HepG2 (cell line): ENCODE measurements at regions not wholly inside any gene's neighbourhood (a gene's known extent, or its start where the extent isn't known, plus 50 kb on each side); places are given as distances from the start of the nearest gene placed in this dataset.

Experiments used
- ATAC-seq: fragments of 200-7000 bp; cut with Tn5 transposase; 3 replicates; pipeline ENCODE4 v1.9.1; 2020; ENCODE audit warnings: mild to moderate bottlenecking, moderate library complexity
- BruUV-seq: library from RNA; stranded (reverse); fragments of 400-500 nt; replicated peaks from 2 replicates; lab custom pipeline; 2021; lab: Mats Ljungman, UMichigan
- CTCF ChIA-PET: fragments of 300-600 bp; formaldehyde crosslinking; extraction: SDS; loops from one replicate; lab custom pipeline; 2021; ENCODE audit warnings: low total read pairs, inconsistent platforms, low intra/inter-chr PET ratio; lab: Yijun Ruan, JAX
- POLR2A ChIA-PET: fragments of 350-600 bp; sonication (Branson Sonifier 250); formaldehyde crosslinking; loops from one replicate; lab custom pipeline; 2020; ENCODE audit warnings: antibody characterized with exemption, inconsistent platforms; lab: Yijun Ruan, JAX
- DNase-seq: peaks from one replicate; pipeline ENCODE4 v3.0.0-alpha.2; 2015; ENCODE audit warnings: low spot score
- FAIRE-seq: peaks from 3 replicates; lab custom pipeline; 2011; peaks lifted over from hg19 to GRCh38; lab: Jason Lieb, UNC
- H2AFZ ChIP-seq: one replicate; pipeline ENCODE4 v1.6.1; 2011; ENCODE audit warnings: low read length, inconsistent platforms
- H3K27ac ChIP-seq: fragments of 300-600 bp; 3 replicates; pipeline ENCODE4 v1.8.0; 2011; ENCODE audit warnings: mixed run types, mild to moderate bottlenecking, mixed read lengths, low read length, inconsistent platforms; ENCODE audit not compliant: insufficient read depth; ENCODE audit errors: extremely low read length
- H3K27me3 ChIP-seq, 2 experiments: fragments of 200-600 bp in 1 of 2; 2 replicates in 1 of 2; 3 replicates in 1 of 2; pipeline versions ENCODE4 v1.6.0 to v1.8.0; 2011; ENCODE audit warnings: low read length in 2 of 2, mild to moderate bottlenecking in 2 of 2, moderate library complexity in 2 of 2, inconsistent platforms in 1 of 2; ENCODE audit not compliant: insufficient read depth in 2 of 2, control insufficient read depth in 1 of 2
- H3K36me3 ChIP-seq, 2 experiments: fragments of 200-600 bp in 1 of 2; replicated peaks in 1 of 2; 2 replicates in 1 of 2; 3 replicates in 1 of 2; pipeline versions ENCODE4 v1.5.1 to v1.8.0; 2011; ENCODE audit warnings: low read length in 2 of 2, inconsistent platforms in 1 of 2; ENCODE audit not compliant: insufficient read depth in 2 of 2, control insufficient read depth in 1 of 2
- H3K4me1 ChIP-seq: 2 replicates; pipeline ENCODE4 v1.5.1; 2012; ENCODE audit warnings: low read length, inconsistent platforms; ENCODE audit not compliant: insufficient read depth
- H3K4me2 ChIP-seq: 2 replicates; pipeline ENCODE4 v1.6.0; 2011; ENCODE audit warnings: low read depth, low read length, inconsistent platforms
- H3K4me3 ChIP-seq, 3 experiments: fragments of 200-600 bp in 1 of 3; sonication (generic), shearing (Covaris generic) in 1 of 3; replicated peaks in 1 of 3; 2 replicates each; pipeline ENCODE4 v1.5.1; 2011 to 2016; ENCODE audit warnings: low read length in 3 of 3, inconsistent platforms in 2 of 3, low read depth in 2 of 3, mild to moderate bottlenecking in 2 of 3, control low read depth in 1 of 3, mixed read lengths in 1 of 3; ENCODE audit not compliant: insufficient read depth in 1 of 3
- H3K79me2 ChIP-seq: one replicate; pipeline ENCODE4 v1.6.1; 2011; ENCODE audit warnings: low read length, inconsistent platforms; ENCODE audit not compliant: insufficient read depth
- H3K9ac ChIP-seq: 2 replicates; pipeline ENCODE4 v1.6.0; 2011; ENCODE audit warnings: mild to moderate bottlenecking, low read depth, low read length, inconsistent platforms; ENCODE audit not compliant: insufficient read depth
- H3K9me3 ChIP-seq: 2 replicates; pipeline ENCODE4 v1.5.1; 2012; ENCODE audit warnings: mild to moderate bottlenecking, low read length
- H4K20me1 ChIP-seq: 2 replicates; pipeline ENCODE4 v1.6.0; 2011; ENCODE audit warnings: inconsistent platforms, mild to moderate bottlenecking, low read length, moderate library complexity; ENCODE audit not compliant: insufficient read depth
- AKAP8 ChIP-seq: sonication (generic); formaldehyde crosslinking; IDR thresholded peaks from 2 replicates; pipeline ENCODE4 v1.5.1; 2020; ENCODE audit warnings: mild to moderate bottlenecking, missing genetic modification reagents
- ARNTL ChIP-seq: sonication (generic); formaldehyde crosslinking; IDR thresholded peaks from 2 replicates; pipeline ENCODE4 v1.4.0; 2020; ENCODE audit warnings: mild to moderate bottlenecking, missing genetic modification reagents
- CCDC6 ChIP-seq: sonication (generic); formaldehyde crosslinking; IDR thresholded peaks from 2 replicates; pipeline ENCODE4 v1.8.1; 2022; ENCODE audit warnings: mild to moderate bottlenecking, missing genetic modification reagents, moderate library complexity
- CEBPB ChIP-seq: IDR thresholded peaks from 2 replicates; pipeline ENCODE4 v1.6.1; 2011; ENCODE audit warnings: low read depth, low read length, improper control_type of control experiment, borderline replicate concordance
- DZIP1 ChIP-seq: sonication (generic); formaldehyde crosslinking; IDR thresholded peaks from 2 replicates; pipeline ENCODE4 v1.5.0; 2020; ENCODE audit warnings: mild to moderate bottlenecking, missing genetic modification reagents
- ETV6 ChIP-seq: sonication (generic); formaldehyde crosslinking; conservative IDR thresholded peaks from 2 replicates; pipeline ENCODE4 v1.4.0; 2020; ENCODE audit warnings: missing genetic modification reagents
- FOXK1 ChIP-seq: sonication (generic); formaldehyde crosslinking; IDR thresholded peaks from 2 replicates; pipeline ENCODE4 v1.4.0; 2020; ENCODE audit warnings: low read depth, missing genetic modification reagents, borderline replicate concordance
- HDAC6 ChIP-seq: fragments of 200-600 bp; sonication (generic); IDR thresholded peaks from 2 replicates; pipeline ENCODE4 v1.7.0; 2017; ENCODE audit warnings: mild to moderate bottlenecking, antibody characterized with exemption, low read length, low read depth
- HOMEZ ChIP-seq: IDR thresholded peaks from 2 replicates; pipeline ENCODE4 v1.6.1; 2016; ENCODE audit warnings: low read depth
- IRF2 ChIP-seq: IDR thresholded peaks from 2 replicates; pipeline ENCODE4 v1.6.1; 2018; ENCODE audit warnings: missing genetic modification reagents, missing compliant biosample characterization
- JUND ChIP-seq: sonication (generic); formaldehyde crosslinking; IDR thresholded peaks from 2 replicates; pipeline ENCODE4 v1.8.0; 2022; ENCODE audit warnings: mild to moderate bottlenecking, missing genetic modification reagents
- NR0B2 ChIP-seq: sonication (generic); formaldehyde crosslinking; IDR thresholded peaks from 2 replicates; pipeline ENCODE4 v1.4.0; 2020; ENCODE audit warnings: mild to moderate bottlenecking, missing genetic modification reagents
- RFXAP ChIP-seq: sonication (generic); formaldehyde crosslinking; IDR thresholded peaks from 2 replicates; pipeline ENCODE4 v1.4.0; 2020; ENCODE audit warnings: missing genetic modification reagents, borderline replicate concordance
- SALL2 ChIP-seq: sonication (generic); formaldehyde crosslinking; IDR thresholded peaks from 2 replicates; pipeline ENCODE4 v1.8.1; 2023; ENCODE audit warnings: mild to moderate bottlenecking, missing genetic modification reagents, inconsistent platforms
- YEATS4 ChIP-seq: sonication (generic); formaldehyde crosslinking; IDR thresholded peaks from 2 replicates; pipeline ENCODE4 v1.4.0; 2020; ENCODE audit warnings: missing genetic modification reagents, borderline replicate concordance
- ZNF230 ChIP-seq: sonication (generic); formaldehyde crosslinking; IDR thresholded peaks from 2 replicates; pipeline ENCODE4 v1.4.0; 2020; ENCODE audit warnings: mild to moderate bottlenecking, missing genetic modification reagents
- ZNF607 ChIP-seq: sonication (generic); formaldehyde crosslinking; IDR thresholded peaks from 2 replicates; pipeline ENCODE4 v1.5.1; 2020; ENCODE audit warnings: missing genetic modification reagents, mild to moderate bottlenecking, borderline replicate concordance
- ZNF724P ChIP-seq: sonication (generic); formaldehyde crosslinking; IDR thresholded peaks from 2 replicates; pipeline ENCODE4 v1.8.0; 2022; ENCODE audit warnings: missing genetic modification reagents, borderline replicate concordance
- ZNF800 ChIP-seq: sonication (generic); formaldehyde crosslinking; IDR thresholded peaks from 2 replicates; pipeline ENCODE4 v1.4.0; 2020; ENCODE audit warnings: missing genetic modification reagents
- WGBS: methylation state at CpG from one replicate; pipeline ENCODE4 v1.1.6; 2017; ENCODE audit warnings: low lambda C conversion rate; 5-methylcytosine and 5-hydroxymethylcytosine counted together
- in situ Hi-C: cut with HindIII; loops from 2 replicates; pipeline ENCODE4 v1.10.0; 2017; ENCODE audit warnings: low pct_unique_long_range_greater_than_20kb; ENCODE audit not compliant: extremely low pct_ligation_motif_present
- intact Hi-C: fragments of 100-400 bp; cut with micrococcal nuclease; formaldehyde crosslinking; loops from one replicate; pipeline ENCODE4 v1.10.0; 2022; ENCODE audit not compliant: unreplicated experiment

- TF ChIP-seq DZIP1 (CRISPR knock-in tag) = no peak
- no peak for TF ChIP-seq CCDC6
- no peak for TF ChIP-seq JUND (CRISPR knock-in tag)
- no peak for TF ChIP-seq HOMEZ (CRISPR knock-in tag)
Observed at GRCh38 chr4:173777421-173777820, 247.4 kb upstream of the HAND2 start (continued).

GRCh38 chr4:173769568-173769967, 239.5 kb upstream of the HAND2 start:
- intact Hi-C loops = no loop called here
- BruUV-seq = no TSS peak
- H2AFZ ChIP-seq = no peak overlapping the region
- POLR2A ChIA-PET = no interaction called here
- ATAC-seq (no peak), FAIRE-seq (no peak), DNase-seq (no peak)
- in situ Hi-C loops = no loop called here
- 27% methylated on average over 1 of the region's 1 CpG for WGBS
- no peaks in the 10 kb centered on the region for H3K4me1 ChIP-seq
- H3K27me3 ChIP-seq = no peaks in the 10 kb centered on the region
- H3K36me3 ChIP-seq = no peaks in the 10 kb centered on the region
- no peak overlapping the region for H3K4me2 ChIP-seq
- H3K79me2 ChIP-seq = no peaks in the 10 kb centered on the region
- H3K4me3 ChIP-seq = no peak overlapping the region
- CTCF ChIA-PET = no interaction called here
- no peak overlapping the region for H3K27ac ChIP-seq
- no peak overlapping the region for H3K9ac ChIP-seq
- no peaks in the 10 kb centered on the region for H4K20me1 ChIP-seq
- no peaks in the 10 kb centered on the region; the same call in 1 of the 2 replicates for H3K9me3 ChIP-seq
- TF ChIP-seq ZNF230 (CRISPR knock-in tag) (no peak), NR0B2 (CRISPR knock-in tag) (no peak), AKAP8 (no peak), SALL2 (CRISPR knock-in tag) (no peak), ETV6 (CRISPR knock-in tag) (no peak), HDAC6 (no peak), RFXAP (CRISPR knock-in tag) (no peak), ZNF724P (CRISPR knock-in tag) (no peak), ZNF800 (CRISPR knock-in tag) (no peak), ARNTL (CRISPR knock-in tag) (no peak), IRF2 (CRISPR knock-in tag) (no peak), CEBPB (no peak), FOXK1 (CRISPR knock-in tag) (no peak), YEATS4 (CRISPR knock-in tag) (no peak), ZNF607 (CRISPR knock-in tag) (no peak)
